IMR-90 (cell line): ENCODE measurements at regions not wholly inside any gene's neighbourhood (a gene's known extent, or its start where the extent isn't known, plus 50 kb on each side); places are given as distances from the start of the nearest gene placed in this dataset.

Experiments
- BHLHE40 ChIP-seq: fragments of 150-350 bp; IDR thresholded peaks from 2 replicates; pipeline ENCODE4 v1.6.1; 2016; ENCODE audit warnings: mild to moderate bottlenecking, low read depth, low read length
- CEBPB ChIP-seq: IDR thresholded peaks from 2 replicates; pipeline ENCODE4 v1.6.1; 2012; ENCODE audit warnings: low read depth, low read length, improper control_type of control experiment
- CHD1 ChIP-seq: IDR thresholded peaks from 2 replicates; pipeline ENCODE4 v1.6.1; 2012; ENCODE audit warnings: low read depth, low read length, improper control_type of control experiment
- FOS ChIP-seq: fragments of 150-350 bp; IDR thresholded peaks from 2 replicates; pipeline ENCODE4 v1.6.1; 2016; ENCODE audit warnings: low read depth, low read length
- MXI1 ChIP-seq: IDR thresholded peaks from 2 replicates; pipeline ENCODE4 v1.6.1; 2012; ENCODE audit warnings: low read depth, mild to moderate bottlenecking, low read length, moderate library complexity, borderline replicate concordance
- POLR2A ChIP-seq: IDR thresholded peaks from 2 replicates; pipeline ENCODE4 v1.6.1; 2012; ENCODE audit warnings: mild to moderate bottlenecking, low read depth, low read length
- RAD21 ChIP-seq: IDR thresholded peaks from 2 replicates; pipeline ENCODE4 v1.6.1; 2012; ENCODE audit warnings: low read length, improper control_type of control experiment
- RFX5 ChIP-seq: IDR thresholded peaks from 2 replicates; pipeline ENCODE4 v1.8.0; 2012; ENCODE audit warnings: low read depth, mild to moderate bottlenecking, low read length, moderate library complexity
- SMC3 ChIP-seq: fragments of 150-350 bp; IDR thresholded peaks from 2 replicates; pipeline ENCODE4 v1.6.1; 2016; ENCODE audit warnings: low read depth, mild to moderate bottlenecking, antibody characterized with exemption, low read length, moderate library complexity
- TF ChIP-seq, protein P1 (sequence below): conservative IDR thresholded peaks from 2 replicates; pipeline ENCODE4 v1.5.1; 2012; ENCODE audit warnings: mild to moderate bottlenecking, low read depth, low read length, improper control_type of control experiment
- TF ChIP-seq, protein P2 (sequence below): fragments of 150-350 bp; IDR thresholded peaks from 2 replicates; pipeline ENCODE4 v1.6.1; 2017; ENCODE audit warnings: mild to moderate bottlenecking, antibody characterized with exemption, low read length, low read depth

DNA sequence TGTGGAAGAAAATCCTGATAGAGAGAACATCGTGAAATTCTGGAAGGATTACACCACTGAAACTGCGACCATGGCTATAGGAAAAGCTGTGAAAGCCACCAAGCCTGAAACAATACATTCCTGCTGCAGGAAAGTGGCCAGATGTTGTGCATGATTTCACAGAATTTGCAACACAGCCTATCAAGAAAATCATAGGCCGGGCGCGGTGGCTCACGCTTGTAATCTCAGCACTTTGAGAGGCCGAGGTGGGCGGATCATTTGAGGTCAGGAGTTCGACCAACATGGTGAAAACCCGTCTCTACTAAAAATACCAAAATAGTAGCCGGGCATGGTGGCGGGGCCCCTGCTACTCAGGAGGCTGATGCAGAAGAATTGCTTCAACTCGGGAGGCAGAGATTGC lies 360.2 kb downstream of the CDH7 start:
- TF ChIP-seq, protein P1, sequence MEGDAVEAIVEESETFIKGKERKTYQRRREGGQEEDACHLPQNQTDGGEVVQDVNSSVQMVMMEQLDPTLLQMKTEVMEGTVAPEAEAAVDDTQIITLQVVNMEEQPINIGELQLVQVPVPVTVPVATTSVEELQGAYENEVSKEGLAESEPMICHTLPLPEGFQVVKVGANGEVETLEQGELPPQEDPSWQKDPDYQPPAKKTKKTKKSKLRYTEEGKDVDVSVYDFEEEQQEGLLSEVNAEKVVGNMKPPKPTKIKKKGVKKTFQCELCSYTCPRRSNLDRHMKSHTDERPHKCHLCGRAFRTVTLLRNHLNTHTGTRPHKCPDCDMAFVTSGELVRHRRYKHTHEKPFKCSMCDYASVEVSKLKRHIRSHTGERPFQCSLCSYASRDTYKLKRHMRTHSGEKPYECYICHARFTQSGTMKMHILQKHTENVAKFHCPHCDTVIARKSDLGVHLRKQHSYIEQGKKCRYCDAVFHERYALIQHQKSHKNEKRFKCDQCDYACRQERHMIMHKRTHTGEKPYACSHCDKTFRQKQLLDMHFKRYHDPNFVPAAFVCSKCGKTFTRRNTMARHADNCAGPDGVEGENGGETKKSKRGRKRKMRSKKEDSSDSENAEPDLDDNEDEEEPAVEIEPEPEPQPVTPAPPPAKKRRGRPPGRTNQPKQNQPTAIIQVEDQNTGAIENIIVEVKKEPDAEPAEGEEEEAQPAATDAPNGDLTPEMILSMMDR = no peak
- TF ChIP-seq SMC3 (no peak), POLR2A (no peak), BHLHE40 (no peak), RFX5 (no peak), CEBPB (no peak), RAD21 (no peak), FOS (no peak), CHD1 (no peak), MXI1 (no peak)
- TF ChIP-seq, protein P2, sequence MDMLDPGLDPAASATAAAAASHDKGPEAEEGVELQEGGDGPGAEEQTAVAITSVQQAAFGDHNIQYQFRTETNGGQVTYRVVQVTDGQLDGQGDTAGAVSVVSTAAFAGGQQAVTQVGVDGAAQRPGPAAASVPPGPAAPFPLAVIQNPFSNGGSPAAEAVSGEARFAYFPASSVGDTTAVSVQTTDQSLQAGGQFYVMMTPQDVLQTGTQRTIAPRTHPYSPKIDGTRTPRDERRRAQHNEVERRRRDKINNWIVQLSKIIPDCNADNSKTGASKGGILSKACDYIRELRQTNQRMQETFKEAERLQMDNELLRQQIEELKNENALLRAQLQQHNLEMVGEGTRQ = no peak
